GM18867 (cell line): ENCODE measurements at regions not wholly inside any gene's neighbourhood (a gene's known extent, or its start where the extent isn't known, plus 50 kb on each side); places are given as distances from the start of the nearest gene placed in this dataset.

ENCODE experiments used
- ATAC-seq: cut with Tn5 transposase; IDR thresholded peaks from one replicate; pipeline ENCODE4 v1.9.1; 2021; ENCODE audit warnings: mild to moderate bottlenecking, moderate library complexity; ENCODE audit not compliant: unreplicated experiment

GRCh38 chr2:157179324-157180105, 78.0 kb upstream of the GALNT5 start:
- ATAC-seq, result no peak

- ATAC-seq, result no peak
Measured at GRCh38 chr2:157180359-157180758, 77.1 kb upstream of the GALNT5 start.

DNA sequence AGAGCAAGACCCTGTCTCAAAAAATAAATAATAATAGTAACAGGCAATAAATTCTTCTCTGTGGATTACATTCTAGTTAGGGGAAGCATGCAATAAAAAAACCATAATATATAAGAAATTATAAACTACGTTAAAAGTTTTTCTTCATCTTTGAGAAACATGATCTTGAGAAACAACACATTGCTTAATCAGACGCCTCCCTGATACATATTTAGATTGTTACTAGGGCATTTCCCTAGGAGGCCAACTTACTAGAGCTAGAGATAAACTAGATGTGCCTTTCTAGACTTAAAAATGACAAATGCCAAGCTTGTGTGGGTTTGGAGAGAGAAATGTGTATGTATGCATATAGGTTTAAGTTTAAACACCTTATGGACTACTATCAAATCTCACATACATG, 76.3 kb upstream of the GALNT5 start:
- no peak for ATAC-seq

DNA sequence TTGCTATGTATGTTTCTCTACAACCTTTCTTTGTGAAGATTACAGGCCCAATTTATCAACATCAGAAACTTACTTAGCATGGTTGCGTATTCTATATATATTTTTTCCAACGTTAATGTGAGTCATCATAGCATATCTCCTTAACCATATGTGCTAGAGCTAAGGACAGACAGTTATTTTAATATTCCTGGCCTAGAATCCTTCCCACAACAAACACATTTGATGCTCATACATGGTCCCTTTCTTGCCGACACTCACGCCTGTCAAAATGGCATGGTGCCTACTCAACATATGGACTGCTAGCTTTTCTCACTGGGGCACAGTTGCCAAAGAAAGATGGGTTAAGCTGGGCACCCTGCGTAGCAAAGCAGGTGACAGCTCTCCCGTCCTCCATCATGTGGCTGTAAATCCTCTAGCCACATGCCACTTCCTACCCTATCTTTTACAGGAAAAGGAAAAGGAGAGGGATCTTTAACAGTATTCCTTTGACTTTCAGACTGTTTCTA, 75.2 kb upstream of the GALNT5 start:
- no peak for ATAC-seq

GRCh38 chr2:157182834-157183396, 74.6 kb upstream of the GALNT5 start:
- no peak for ATAC-seq

GRCh38 chr2:157184161-157184895, 73.2 kb upstream of the GALNT5 start:
- no peak for ATAC-seq

DNA sequence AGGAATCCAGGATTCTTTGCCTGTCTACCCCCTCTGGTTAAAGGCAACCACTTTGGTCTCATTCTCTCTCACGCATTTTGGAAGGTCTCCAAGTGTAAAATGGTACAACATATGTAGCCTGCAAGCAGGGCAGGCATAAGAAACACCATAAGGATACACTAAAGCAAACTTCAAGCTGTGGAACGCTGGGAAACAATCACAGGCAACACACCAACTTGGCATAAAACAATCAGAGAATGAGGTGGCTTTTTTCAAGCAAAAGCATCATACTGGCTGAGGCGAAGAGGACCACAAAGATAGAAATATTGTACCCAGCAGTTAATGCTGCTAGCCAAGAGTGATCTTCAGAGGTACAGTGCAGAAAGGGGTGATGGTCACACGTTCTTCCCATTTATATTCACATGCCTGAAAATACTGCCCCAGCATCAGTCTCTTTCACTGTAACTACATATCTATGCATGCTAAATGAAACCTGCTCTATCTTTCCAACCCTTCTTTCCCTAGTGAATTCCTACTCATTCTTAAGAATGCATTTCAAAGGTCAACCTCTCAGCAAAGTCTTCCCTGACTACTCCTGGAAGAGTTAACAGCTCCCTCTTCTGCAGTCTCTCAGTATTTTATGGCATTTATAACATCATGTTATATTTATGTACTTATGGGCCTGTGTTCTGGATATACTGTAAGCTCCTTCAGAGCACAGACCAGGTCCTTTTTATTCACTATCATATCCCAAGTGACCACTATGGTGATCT, 71.9 kb upstream of the GALNT5 start:
- ATAC-seq, result no peak

- ATAC-seq, result no peak
Measured at GRCh38 chr2:157190151-157190550, 67.4 kb upstream of the GALNT5 start.

GRCh38 chr2:157191186-157191585, 66.3 kb upstream of the GALNT5 start:
- no peak for ATAC-seq

GRCh38 chr2:157192445-157193423, 64.8 kb upstream of the GALNT5 start:
- ATAC-seq, result peak; percentile 92

DNA sequence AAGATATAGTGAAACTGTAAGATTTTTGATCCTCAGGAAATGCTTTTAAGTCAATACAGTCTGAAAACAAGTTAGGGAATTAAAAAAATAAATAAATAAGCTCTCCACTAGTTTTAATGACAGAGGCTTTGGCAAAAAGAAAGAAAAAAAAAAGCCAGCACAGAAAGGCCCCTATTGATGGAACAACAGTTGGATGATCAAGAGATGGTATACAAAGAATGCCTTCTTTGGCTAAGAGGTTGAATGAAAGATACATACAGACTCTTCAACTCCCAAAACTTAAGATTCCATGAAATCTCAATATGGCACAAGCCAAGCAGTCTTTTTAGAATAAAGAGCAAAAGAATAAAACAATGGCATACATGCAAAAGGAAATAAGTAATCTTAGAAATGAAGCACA, 64.0 kb upstream of the GALNT5 start:
- ATAC-seq, result no peak

DNA sequence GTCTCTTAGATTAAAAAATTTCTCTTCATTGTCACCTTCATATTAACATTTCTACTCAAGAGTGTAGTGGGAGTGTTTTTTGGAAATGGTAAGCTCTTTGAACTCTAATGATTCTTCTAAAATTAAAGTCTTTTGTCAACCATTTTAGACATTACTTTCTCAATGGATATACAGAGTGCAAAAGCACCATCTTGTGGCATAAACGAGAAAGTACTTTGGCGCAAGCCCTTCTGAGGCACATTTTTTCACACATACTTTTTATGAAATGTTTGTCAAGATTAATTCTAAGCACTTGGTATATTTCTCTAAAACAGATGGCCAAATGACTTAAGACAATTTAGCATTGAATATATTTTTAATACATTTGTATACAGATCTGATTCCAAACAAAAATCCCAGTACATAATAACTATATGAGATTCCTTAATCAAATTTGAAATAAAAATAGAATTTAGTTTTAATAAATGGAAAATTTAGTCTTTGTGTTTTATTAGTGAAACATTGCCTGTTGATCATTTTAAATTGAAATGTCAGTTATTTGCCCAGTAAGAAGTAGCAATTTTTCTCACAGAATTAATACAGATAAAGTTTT, 63.3 kb upstream of the GALNT5 start:
- ATAC-seq, result no peak

GRCh38 chr2:157194844-157195243, 62.7 kb upstream of the GALNT5 start:
- ATAC-seq, result no peak

DNA sequence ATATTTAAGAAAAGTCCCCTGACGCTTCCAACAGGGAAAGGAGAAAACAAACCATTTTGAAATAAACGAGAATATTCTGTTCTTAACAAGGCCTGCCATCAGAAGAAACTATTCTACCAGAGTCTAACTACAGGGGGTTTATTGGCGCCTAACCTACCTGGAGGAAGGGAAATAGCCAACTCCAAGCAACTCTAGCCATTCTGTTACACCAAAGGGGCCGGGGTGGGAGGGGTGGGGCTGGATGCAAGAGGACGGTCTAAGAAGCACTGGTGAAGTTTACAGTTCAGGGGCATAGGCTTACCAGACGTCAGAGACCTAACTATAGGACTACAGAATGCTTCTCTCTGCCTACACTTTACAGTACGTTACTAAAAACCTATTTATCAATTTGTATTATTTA, 60.5 kb upstream of the GALNT5 start:
- ATAC-seq, result no peak

- no peak for ATAC-seq
Measured at GRCh38 chr2:157197848-157198247, 59.7 kb upstream of the GALNT5 start.

DNA sequence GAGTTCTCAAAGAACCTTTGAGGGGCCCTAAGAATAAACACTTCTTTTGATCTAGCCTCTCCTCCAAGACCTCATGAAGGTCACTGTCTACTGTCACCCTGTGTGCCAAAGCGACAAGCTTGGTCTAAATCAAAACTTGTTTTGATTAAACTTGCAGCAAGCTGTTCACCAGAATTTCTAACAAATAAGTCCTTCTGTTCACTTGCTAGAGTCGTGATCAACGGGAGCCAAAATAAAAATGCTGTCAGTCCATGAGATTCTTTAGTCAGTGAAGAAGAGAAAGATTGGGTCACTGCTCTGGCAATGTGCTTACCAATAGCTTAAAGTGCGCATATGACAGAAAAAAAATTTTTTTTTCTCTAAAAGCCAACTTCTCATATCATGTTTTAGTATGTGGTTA, 53.9 kb upstream of the GALNT5 start:
- no peak for ATAC-seq

- ATAC-seq, result no peak
Measured at GRCh38 chr2:157204401-157204800, 53.1 kb upstream of the GALNT5 start.

GRCh38 chr2:157206916-157207315, 50.6 kb upstream of the GALNT5 start:
- no peak for ATAC-seq
